ENCODE measurements at regions not wholly inside any gene's neighbourhood (a gene's known extent, or its start where the extent isn't known, plus 50 kb on each side); places are given as distances from the start of the nearest gene placed in this dataset.

DNA sequence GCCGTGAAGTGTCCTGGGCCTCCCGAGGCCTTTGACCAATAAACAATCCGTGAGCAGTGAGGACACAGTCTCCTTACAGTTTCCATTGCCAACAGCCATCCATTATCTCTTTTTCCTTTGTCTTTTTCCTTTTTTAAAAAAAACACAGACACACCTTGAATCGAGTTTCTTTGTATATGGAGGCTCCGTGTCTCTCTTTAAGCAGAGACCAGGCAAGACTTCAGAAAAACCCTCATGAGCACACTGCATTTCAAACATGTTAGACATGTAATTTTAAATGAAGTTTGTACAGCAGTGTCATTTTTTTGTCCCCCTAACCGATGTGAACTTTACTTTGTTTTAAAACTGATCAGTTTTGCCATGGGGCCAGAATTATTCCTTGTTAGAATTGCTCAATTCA, 111.1 kb downstream of the SPTSSA start:
- no peak for DNase-seq (ENCODE audit: low read depth, low spot score)

DNA sequence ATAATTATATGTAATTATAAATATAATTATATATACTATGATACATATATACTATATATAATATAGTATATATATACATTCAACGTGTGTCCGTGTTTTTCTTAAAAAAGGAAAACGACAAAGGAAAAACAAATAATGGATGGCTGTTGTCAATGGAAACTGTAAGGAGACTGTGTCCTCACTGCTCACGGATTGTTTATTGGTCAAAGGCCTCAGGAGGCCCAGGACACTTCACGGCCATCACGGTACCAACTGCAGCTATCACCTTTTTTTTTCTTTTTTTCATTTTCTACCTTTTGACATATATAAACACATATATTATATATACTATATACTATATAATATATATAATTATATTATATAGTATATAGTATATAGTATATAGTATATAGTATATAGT, 113.4 kb downstream of the SPTSSA start:
- DNase-seq (ENCODE audit: low read depth, low spot score) = no peak

DNA sequence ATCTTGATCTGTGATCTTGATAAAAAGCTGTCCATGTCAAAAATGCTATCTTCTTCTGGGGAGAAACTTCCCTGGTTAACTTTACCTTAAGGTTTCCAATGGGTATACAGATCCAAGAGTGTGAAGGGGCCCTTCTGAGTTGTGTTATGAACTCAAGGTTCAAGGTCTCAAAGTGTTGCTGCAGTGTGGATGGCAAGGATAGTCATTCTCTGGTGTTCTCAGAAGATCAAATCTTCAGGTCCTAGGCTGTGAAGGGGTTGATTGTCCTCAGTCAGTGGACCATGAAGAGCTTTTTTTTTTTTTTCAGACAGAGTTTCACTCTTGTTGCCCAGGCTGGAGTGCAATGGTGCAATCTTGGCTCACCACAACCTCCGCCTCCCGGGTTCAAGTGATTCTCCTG, 114.4 kb downstream of the SPTSSA start:
- no peak for DNase-seq (ENCODE audit: low read depth, low spot score)

DNA sequence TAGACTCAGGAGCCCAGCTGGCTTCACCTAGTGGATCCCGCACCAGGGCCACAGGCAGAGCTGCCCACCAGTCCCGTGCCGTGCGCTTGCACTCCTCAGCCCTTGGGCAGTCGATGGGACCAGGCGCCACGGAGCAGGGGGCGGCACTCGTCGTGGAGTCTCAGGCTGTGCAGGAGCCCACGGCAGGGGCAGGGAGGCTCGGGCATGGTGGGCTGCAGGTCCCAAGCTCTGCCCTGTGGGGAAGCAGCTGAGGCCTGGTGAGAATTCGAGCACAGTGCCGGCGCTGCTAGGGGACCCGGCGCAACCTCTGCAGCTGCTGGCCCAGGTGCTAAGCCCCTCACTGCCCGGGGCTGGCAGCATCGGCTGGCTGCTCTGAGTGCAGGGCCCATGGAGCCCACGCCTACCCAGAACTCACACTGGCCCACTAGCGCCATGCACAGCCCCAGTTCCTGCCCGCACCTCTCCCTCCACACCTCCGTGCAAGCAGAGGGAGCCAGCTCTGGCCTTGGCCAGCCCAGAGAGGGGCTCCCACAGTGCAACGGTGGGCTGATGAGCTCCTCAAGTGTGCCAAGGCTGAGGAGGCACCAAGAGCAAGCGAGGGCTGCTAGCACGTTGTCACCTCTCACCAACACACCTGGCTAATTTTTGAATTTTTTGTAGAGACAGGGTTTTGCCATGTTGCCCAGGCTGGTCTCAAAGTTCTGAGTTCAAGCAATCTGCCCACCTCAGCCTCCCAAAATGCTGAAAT, 116.1 kb downstream of the SPTSSA start:
- no peak for DNase-seq (ENCODE audit: low read depth, low spot score)

DNA sequence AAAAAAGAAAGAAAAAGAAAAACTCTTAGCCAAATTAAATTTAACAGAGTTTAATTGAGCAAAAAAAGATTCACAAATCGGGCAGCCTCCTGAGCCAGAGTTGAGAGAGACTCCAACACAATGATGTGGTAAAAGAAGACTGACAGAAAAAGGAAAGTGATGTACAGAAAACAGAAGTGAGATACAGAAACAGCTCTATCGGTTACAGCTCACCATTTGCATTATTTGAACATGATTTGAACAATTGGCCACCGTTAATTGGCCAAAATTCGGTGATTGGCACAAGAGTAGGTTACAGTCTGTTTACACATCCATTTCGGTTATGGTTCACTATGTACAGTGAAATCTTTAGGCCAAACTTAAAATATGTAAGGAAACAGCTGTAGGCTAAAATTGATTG, 117.7 kb downstream of the SPTSSA start:
- DNase-seq (ENCODE audit: low read depth, low spot score) = no peak

DNA sequence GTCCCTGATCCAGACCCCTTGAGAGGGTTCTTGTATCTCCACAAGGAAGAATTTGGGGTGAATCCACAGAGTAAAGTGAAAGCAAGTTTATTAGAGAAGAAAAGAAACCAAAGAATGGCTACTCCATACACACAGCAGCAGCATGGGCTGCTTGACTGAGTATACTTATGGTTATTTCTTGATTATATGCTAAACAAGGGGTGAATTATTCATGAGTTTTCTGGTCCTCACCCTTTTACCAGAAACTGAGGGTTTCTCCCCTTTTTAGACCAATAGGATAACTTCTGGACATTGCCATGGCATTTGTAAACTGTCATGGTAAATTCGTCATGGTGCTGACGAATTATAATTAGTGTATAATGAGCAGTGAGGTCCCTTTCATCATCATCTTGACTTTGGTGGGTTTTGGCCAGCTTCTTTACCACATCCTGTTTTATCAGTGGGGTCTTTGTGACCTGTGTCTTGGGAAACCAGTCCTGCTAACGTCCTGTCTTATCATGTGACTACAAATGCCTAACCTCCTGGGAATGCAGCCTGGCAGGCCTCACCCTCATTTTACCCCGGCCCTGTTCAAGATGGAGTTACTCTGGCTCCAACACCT, 121.9 kb downstream of the SPTSSA start:
- no peak for DNase-seq (ENCODE audit: low read depth, low spot score)

DNA sequence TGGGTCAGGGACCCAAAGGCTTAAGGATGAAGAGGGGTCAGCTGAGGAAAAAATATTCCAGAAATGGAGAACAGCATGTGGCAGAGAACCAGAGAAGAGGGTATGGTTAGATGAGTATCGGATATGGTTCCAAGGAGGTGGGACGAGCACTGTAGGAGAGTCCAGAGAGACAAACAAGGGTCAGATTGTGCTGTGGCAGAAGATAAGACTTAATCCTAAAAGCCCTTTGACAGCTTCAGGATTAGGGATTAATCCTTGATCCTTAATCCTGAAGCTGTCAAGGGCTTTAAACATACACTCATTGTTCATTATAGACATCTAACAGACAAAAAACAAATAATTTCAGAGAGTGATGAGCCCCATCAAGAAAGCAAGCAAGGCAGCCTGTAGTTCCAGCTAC, 124.0 kb downstream of the SPTSSA start:
- DNase-seq (ENCODE audit: low read depth, low spot score) = no peak

DNA sequence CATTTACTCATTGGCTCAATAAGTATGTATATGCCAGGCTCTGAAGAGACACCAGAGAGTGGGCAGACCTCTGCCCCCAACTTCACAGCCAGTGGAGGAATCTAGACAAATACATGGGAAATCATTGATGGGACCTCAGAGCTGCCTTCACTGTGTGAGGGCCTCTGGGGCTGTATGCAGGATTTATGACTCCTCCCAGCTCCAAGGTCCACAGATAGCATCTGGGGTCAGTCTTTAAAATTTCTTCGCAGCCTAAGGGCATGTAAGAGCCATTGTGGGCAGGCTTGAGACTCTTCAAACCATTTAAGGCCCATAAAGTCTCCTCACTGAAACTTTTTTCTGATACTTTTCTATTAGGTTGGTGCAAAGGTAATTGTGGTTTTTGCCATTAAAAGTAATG, 125.5 kb downstream of the SPTSSA start:
- DNase-seq (ENCODE audit: low read depth, low spot score) = no peak

DNA sequence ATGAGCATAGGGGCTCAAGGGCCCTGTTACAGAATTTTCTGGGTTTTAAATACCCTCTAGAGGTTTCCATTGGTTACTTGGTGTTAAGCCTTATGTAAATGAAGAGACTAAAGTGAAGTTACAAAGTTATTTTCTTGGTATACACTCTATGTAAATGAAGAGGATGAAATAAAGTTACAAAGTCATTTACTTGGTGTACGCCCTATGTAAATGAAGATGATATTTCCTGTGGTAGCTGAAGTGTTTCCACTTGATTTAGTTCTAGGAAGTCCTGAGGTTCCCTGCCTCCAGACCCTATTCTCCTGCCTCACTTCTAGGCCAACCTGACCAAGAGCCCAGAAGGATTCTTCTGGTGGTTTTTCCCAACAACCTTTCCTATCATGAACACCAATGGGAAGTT, 126.1 kb downstream of the SPTSSA start:
- no peak for DNase-seq (ENCODE audit: low read depth, low spot score)

DNA sequence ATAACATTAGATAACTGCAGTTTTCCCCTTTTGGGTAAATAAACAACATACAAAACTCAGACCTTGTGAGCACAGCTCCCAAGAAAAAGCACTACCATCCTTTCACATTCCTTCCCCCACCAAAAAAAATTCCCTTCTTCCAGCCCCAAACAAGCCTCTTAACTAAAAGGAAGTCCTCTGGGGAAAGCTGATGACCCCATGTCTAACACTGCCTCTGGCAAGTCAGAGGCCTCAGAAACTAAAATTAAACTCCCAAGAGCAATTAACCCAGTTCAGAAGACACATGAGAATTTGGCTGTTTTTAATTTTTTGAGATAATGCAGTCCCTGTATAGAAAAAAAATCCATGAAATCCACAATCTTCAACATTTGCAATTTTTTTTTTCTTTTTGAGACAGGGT, 127.7 kb downstream of the SPTSSA start:
- DNase-seq (ENCODE audit: low read depth, low spot score) = no peak

DNA sequence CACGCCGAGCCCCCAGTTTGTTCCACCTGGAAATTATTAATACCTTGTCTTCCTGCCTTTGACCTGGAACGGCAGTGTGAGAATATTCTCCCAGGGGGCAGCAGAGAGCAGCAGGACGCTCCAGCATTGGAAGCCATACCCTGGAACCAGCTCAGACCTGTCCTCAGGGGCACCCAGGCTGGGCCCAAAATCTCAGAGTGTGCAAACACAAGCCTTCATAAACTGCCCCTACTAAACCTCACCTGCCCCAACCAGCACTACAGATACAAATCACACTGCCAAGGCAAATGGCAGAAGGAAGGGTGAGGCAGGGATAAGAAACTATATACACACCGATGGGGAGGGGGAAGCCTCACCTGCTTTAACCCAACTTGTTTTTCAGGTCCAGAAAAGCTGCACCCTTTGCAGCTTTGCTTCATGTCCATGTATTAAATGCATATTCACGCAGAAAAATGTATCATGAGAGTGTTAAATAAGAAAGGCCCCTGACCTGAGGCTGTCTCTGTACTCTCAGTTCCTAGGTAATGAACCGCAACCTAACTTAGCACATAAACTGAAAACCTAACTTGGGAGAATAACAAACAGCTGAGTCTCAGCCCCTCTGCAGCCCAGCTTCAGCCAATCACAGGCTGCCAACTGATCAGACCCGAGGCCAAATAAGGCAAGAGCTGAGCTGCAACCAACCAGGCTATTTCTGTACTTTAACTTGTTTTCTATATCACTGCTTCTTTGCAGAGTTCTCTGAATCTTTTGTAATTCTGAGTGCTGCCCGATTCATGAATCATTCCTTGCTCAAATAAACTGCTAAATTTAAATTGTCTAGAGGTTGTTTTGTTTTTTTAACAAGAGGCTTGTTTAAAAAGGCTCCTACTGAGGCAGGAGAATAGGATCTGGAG, 130.1 kb downstream of the SPTSSA start:
- no peak for DNase-seq (ENCODE audit: low read depth, low spot score)

DNA sequence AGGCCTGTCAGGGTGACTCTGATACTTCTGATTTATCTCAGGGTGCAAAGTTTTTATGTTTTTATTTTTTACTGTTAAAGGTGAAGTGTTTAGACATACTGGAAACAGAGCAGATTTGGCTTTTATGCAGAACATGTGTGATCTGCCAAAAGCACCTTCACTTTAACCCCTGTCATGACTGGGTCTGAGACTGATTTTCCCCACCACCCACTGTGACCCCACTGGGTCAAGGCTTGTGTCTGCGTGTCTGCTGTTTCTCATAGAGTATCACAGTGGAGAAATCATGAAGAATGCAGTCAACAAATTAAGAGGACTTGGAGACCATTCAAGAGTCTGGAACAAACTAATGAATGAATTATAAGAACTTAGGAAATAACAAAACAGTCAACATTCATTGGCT, 131.2 kb downstream of the SPTSSA start:
- DNase-seq (ENCODE audit: low read depth, low spot score) = no peak

DNA sequence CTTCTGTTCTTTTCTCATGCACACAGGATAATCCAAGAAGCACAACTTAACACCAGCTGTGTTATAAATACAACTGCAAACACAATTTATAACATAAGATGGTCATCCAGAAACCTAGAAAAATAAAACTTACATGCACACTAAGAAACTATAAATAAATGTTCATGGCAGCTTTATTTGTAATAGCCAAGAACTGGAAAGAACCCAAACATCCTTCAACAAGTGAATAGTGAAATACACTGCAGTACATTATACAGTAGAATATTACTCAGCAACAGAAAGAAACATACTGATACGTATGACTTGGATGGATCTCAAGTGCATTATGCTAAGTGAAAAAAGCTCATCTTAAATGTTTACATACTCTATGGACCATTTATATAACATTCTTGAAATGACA, 132.7 kb downstream of the SPTSSA start:
- DNase-seq (ENCODE audit: low read depth, low spot score) = no peak

DNA sequence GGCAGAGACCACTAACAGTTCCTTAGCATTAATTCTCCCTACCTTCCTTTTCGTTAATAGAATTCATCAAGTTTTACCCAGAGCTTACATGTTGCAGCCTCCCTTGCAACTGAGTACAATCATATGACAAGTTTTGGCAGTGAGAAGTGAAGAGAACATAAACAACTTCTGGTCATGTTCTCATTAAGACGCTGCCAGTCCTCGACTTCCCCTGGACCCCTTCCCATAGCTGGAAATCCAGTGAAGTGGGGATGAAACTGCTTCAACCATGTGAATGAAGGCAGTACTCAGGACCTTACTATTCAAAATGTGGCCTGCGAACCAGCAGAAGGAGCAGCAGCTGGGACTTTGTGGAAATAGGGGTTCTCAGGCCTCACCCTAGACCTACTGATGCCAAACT, 133.9 kb downstream of the SPTSSA start:
- DNase-seq (ENCODE audit: low read depth, low spot score) = no peak

DNA sequence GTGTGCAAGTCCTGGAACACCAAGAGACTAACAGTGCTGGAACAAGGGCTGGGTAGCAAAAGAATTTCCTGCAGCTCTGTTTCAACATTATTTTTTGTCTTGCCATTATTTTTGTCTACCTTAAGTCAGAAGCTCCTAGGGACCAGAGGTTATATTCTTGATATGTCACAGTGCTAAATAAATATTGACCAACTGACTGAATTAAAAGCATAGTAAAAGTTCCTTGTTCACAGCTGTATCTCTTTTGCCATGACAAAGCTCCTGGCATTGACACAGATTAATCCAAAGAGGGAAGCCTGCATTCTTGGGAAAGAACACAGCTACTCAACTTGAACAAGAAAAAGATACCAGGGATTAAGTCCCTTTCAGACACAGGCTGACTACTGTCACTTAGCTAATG, 136.5 kb downstream of the SPTSSA start:
- DNase-seq (ENCODE audit: low read depth, low spot score) = no peak

DNA sequence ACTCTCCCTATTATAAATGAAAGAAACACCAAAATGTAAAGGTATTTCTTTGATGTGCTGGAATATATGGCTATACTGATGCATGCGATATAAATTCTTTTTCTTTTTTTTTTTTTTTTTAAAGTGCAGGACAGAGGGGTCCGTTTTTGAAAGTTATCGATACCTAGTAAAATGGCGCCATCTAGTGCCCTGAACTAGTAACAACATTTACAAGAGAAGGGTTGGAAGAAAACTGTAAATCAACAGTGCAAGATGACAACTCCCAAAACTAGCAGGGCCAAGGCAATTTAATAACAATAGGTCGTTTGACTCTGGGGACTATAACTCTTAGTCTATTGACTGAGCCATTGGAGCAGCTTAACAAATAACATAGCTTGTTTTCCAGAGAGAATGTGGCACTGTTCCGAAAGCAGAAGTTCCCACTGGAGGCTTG, 137.7 kb downstream of the SPTSSA start:
- no peak for DNase-seq (ENCODE audit: low read depth, low spot score)

DNA sequence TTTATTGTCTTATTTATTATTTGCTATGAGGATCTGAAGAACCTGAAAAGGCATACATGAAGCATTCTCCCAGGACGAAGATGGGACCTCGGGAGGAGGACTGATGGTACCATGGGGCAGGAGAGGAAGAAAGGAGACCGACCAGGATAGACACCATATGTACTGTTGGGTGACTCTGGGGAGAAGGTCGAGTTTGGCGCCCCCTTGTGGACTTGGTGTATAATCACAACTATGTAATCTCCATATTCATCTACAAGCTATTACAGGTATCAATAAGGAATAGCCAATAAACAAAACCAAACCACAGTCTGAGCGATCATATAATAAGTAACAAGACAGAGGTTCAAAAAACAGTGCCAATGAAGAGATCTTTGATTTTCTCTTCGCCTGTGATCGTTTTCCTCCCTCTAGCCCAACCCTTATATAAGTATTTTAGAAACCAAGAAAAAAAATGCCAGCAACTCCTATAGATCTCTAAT, 139.1 kb downstream of the SPTSSA start:
- no peak for DNase-seq (ENCODE audit: low read depth, low spot score)

DNA sequence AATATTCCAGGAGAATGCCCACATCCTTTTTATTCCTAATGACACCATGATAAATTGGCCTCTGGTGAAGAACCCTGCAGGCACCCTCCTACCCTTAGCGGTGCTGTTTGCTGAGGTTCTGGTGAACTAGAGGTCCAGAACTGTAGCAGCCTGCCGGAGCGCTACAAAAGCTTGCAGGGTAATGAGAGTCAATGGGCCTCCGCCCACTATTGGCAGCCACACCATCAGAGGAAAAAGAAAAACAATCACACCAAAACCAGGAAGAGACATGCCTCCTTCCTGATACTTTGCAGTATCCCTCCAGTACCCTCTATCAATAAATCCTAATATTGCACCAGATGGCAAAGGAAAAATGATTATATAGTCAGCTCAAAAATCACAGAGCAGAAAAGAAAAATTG, 142.9 kb downstream of the SPTSSA start:
- no peak for DNase-seq (ENCODE audit: low read depth, low spot score)

DNA sequence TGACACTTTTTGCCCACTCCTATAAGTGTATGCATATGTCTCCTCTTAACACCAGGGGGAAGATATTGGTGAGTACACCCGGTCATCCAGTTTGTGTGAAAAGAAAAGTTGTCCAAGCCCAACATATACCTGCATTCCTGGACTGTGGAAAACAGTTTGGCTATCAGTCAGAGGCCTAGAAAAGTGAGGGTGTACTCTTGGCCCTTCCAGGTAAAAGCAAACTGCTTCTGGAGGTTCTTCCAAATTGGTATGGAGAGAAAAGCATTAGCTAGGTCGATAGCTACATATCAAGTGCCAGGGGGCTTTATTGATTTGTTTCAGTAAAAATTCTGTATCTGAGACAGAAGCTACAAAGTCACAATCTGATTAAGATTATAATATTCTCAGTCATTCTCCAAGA, 144.0 kb downstream of the SPTSSA start:
- no peak for DNase-seq (ENCODE audit: low read depth, low spot score)

DNA sequence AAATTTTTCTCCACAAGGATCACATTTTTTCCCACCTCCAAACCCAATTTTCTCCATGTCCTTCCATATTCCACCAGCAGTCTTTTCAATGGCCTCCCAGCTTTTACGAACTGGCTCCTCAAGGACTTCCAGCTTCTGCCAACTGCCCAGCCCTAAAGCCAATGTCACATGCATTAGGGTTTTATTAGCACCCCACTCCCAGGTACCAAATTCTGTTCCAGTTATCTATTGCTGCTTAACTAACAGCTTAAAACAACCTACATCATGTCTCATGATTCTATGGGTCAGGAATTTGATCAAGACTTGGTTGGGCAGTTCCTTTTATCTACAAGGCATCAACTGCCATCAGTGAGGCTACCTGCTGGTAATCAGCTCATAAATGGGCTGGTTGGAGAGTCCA, 151.3 kb downstream of the SPTSSA start:
- no peak for DNase-seq (ENCODE audit: low read depth, low spot score)

DNA sequence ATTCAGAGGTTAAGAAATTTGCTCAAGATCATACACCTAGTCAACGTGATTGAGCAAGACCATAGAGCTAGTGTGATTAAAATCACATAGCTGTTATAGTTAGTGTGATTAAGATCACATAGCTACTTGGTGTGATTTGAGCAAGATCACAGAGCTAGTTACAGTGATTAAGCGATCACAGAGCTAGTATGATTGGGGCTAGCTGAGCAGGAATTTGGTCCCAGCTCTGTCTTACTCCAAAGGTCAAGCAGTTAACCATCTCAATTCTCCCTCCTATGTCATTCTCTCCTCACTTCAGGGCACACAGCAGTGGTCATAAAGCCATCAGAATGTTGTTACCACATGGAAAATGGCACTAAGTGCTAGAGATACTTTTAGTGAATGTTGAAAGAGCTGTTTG, 158.2 kb downstream of the SPTSSA start:
- no peak for DNase-seq (ENCODE audit: low read depth, low spot score)

DNA sequence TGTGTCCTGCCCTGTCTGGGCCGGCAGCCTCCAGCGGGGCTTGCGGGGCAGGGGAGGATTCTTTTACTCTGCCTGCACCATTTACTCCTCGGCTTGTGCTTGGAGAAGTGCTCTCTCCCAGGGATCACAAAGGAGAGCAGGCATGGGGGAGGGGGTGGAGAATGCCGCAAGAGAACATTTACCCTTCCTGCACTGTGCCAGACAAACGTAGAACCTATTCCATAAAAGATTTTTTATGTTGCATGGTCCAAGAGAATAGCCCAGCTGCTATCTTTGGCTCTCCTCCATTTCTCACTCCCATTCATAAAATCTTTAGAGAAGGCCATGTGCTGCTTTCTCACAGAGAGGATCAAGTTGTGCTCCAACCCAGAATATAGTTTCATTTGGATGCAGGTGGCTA, 159.4 kb downstream of the SPTSSA start:
- DNase-seq (ENCODE audit: low read depth, low spot score) = no peak
